Endodermal cell (in vitro differentiated cells): ENCODE measurements at regions not wholly inside any gene's neighbourhood (a gene's known extent, or its start where the extent isn't known, plus 50 kb on each side); places are given as distances from the start of the nearest gene placed in this dataset.
A peak's percentile ranks its signal among the peaks of the same experiment; 100 is the strongest.

Experiments
- DNase-seq: peaks from one replicate; pipeline ENCODE4 v3.0.0-alpha.2; 2017
- H3K27ac ChIP-seq: 2 replicates; pipeline ENCODE4 v1.5.1; 2013; ENCODE audit warnings: mild to moderate bottlenecking, low read depth, low read length, moderate library complexity
- H3K27me3 ChIP-seq: 2 replicates; pipeline ENCODE4 v1.6.1; 2013; ENCODE audit warnings: mild to moderate bottlenecking, low read length, moderate library complexity; ENCODE audit not compliant: insufficient read depth, control insufficient read depth, poor library complexity, severe bottlenecking
- H3K36me3 ChIP-seq: 2 replicates; pipeline ENCODE4 v1.7.0; 2013; ENCODE audit warnings: mild to moderate bottlenecking, low read length, moderate library complexity; ENCODE audit not compliant: control insufficient read depth, insufficient read depth
- H3K4me1 ChIP-seq: one replicate; pipeline ENCODE4 v1.7.0; 2013; ENCODE audit warnings: low read length; ENCODE audit not compliant: control insufficient read depth, insufficient read depth
- H3K4me3 ChIP-seq: 2 replicates; pipeline ENCODE4 v1.5.1; 2013; ENCODE audit warnings: mild to moderate bottlenecking, low read length, moderate library complexity
- H3K9ac ChIP-seq: 2 replicates; pipeline ENCODE4 v1.6.1; 2013; ENCODE audit warnings: mild to moderate bottlenecking, low read length, moderate library complexity; ENCODE audit not compliant: poor library complexity, severe bottlenecking; ENCODE audit errors: extremely low read depth
- H3K9me3 ChIP-seq: 2 replicates; pipeline ENCODE4 v1.6.1; 2013; ENCODE audit warnings: mild to moderate bottlenecking, low read length, moderate library complexity; ENCODE audit not compliant: control insufficient read depth
- H3K27ac Mint-ChIP-seq: 2 replicates; pipeline ENCODE4 v1.8.0; 2020; ENCODE audit warnings: mixed read lengths
- H3K27me3 Mint-ChIP-seq: 2 replicates; pipeline ENCODE4 v1.8.0; 2021; ENCODE audit warnings: mild to moderate bottlenecking, mixed read lengths; ENCODE audit not compliant: insufficient read depth
- H3K36me3 Mint-ChIP-seq: 2 replicates; pipeline ENCODE4 v1.8.0; 2020; ENCODE audit warnings: low read depth, mixed read lengths
- H3K4me1 Mint-ChIP-seq: 2 replicates; pipeline ENCODE4 v1.8.0; 2020; ENCODE audit warnings: mixed read lengths
- H3K4me3 Mint-ChIP-seq: 2 replicates; pipeline ENCODE4 v1.8.0; 2020; ENCODE audit warnings: mild to moderate bottlenecking, moderate library complexity, mixed read lengths
- H3K9me3 Mint-ChIP-seq: 2 replicates; pipeline ENCODE4 v1.8.0; 2020; ENCODE audit warnings: mild to moderate bottlenecking, mixed read lengths
- CTCF ChIP-seq: fragments of 200-600 bp; sonication (generic); conservative IDR thresholded peaks from 2 replicates; pipeline ENCODE4 v1.5.0; 2021; ENCODE audit warnings: antibody characterized with exemption, mild to moderate bottlenecking
- whole genome bisulfite sequencing, 2 experiments: methylation state at CpG; one replicate each; pipeline versions ENCODE4 v1.1.5 to v1.1.7; 2013; ENCODE audit warnings: missing lambda C conversion rate in 2 of 2, mixed read lengths in 1 of 2; ENCODE audit not compliant: insufficient coverage in 1 of 2, insufficient read length in 1 of 2; 5-methylcytosine and 5-hydroxymethylcytosine counted together

GRCh38 chr6:6402006-6402405, 81.5 kb upstream of the F13A1 start:
- H3K27ac Mint-ChIP-seq = no peak overlapping the region
- H3K9me3 Mint-ChIP-seq = no peaks in the 10 kb centered on the region
- Histone ChIP-seq H3K36me3 (no peaks in the 10 kb centered on the region), H3K27ac (no peak overlapping the region), H3K9me3 (no peaks in the 10 kb centered on the region), H3K4me3 (no peak overlapping the region), H3K9ac (no peak overlapping the region), H3K4me1 (no peaks in the 10 kb centered on the region), H3K27me3 (peaks cover 37% of the 10 kb centered on the region)
- peak; percentile 6 for DNase-seq
- H3K4me1 Mint-ChIP-seq = peaks cover 3% of the 10 kb centered on the region
- no peaks in the 10 kb centered on the region for H3K36me3 Mint-ChIP-seq
- TF ChIP-seq CTCF = no peak
- H3K4me3 Mint-ChIP-seq = no peak overlapping the region
- 92% methylated on average over 2 of the region's 2 CpGs; no CpG with 5 or more reads in 1 of the 2 experiments for WGBS, 2 experiments
- peaks cover 14% of the 10 kb centered on the region for H3K27me3 Mint-ChIP-seq

GRCh38 chr6:6402591-6402990, 82.1 kb upstream of the F13A1 start:
- TF ChIP-seq CTCF = no peak
- H3K4me3 Mint-ChIP-seq = no peak overlapping the region
- peaks cover 3% of the 10 kb centered on the region for H3K4me1 Mint-ChIP-seq
- no peak overlapping the region for H3K27ac Mint-ChIP-seq
- H3K9me3 Mint-ChIP-seq = no peaks in the 10 kb centered on the region
- no peaks in the 10 kb centered on the region for H3K36me3 ChIP-seq
- H3K4me1 ChIP-seq = no peaks in the 10 kb centered on the region
- no peak overlapping the region for H3K4me3 ChIP-seq
- DNase-seq = peak; percentile 5
- 86 to 88% methylated on average over 1 to 6 of the region's 6 CpGs for WGBS, 2 experiments
- H3K27me3 ChIP-seq = peaks cover 31% of the 10 kb centered on the region
- H3K9me3 ChIP-seq = no peaks in the 10 kb centered on the region
- H3K27ac ChIP-seq = no peak overlapping the region
- H3K9ac ChIP-seq = no peak overlapping the region
- peaks cover 12% of the 10 kb centered on the region for H3K27me3 Mint-ChIP-seq
- H3K36me3 Mint-ChIP-seq = no peaks in the 10 kb centered on the region

GRCh38 chr6:6405031-6405430, 84.6 kb upstream of the F13A1 start:
- H3K36me3 ChIP-seq = no peaks in the 10 kb centered on the region
- peak; percentile 11 for DNase-seq
- no peak overlapping the region for H3K9ac ChIP-seq
- peaks cover 20% of the 10 kb centered on the region for H3K27me3 ChIP-seq
- no peak overlapping the region for H3K27ac ChIP-seq
- H3K4me1 Mint-ChIP-seq = no peaks in the 10 kb centered on the region
- no peak overlapping the region for H3K4me3 ChIP-seq
- H3K4me1 ChIP-seq = no peaks in the 10 kb centered on the region
- no peaks in the 10 kb centered on the region for H3K36me3 Mint-ChIP-seq
- peaks cover 11% of the 10 kb centered on the region for H3K27me3 Mint-ChIP-seq
- TF ChIP-seq CTCF = no peak
- 97 to 100% methylated on average over 2 of the region's 2 CpGs for WGBS, 2 experiments
- H3K4me3 Mint-ChIP-seq = no peak overlapping the region
- H3K27ac Mint-ChIP-seq = no peak overlapping the region
- no peaks in the 10 kb centered on the region for H3K9me3 Mint-ChIP-seq
- no peaks in the 10 kb centered on the region for H3K9me3 ChIP-seq
